MM.1S (cell line): ENCODE measurements at regions not wholly inside any gene's neighbourhood (a gene's known extent, or its start where the extent isn't known, plus 50 kb on each side); places are given as distances from the start of the nearest gene placed in this dataset.

Experiments used
- EZH2 ChIP-seq: fragments of 300-600 bp; sonication (generic); optimal IDR thresholded peaks from 2 replicates; pipeline ENCODE3; 2017; ENCODE audit warnings: low read depth, mild to moderate bottlenecking, antibody characterized with exemption, low read length, mixed read lengths
- EZH2phosphoT487 ChIP-seq: fragments of 300-600 bp; sonication (generic); IDR thresholded peaks from 2 replicates; pipeline ENCODE4 v1.6.1; 2018; ENCODE audit warnings: antibody characterized with exemption, low read length
- TF ChIP-seq, protein P1 (sequence below): fragments of 300-600 bp; sonication (generic); IDR thresholded peaks from 2 replicates; pipeline ENCODE4 v1.5.1; 2016; ENCODE audit warnings: antibody characterized with exemption, low read length, mixed read lengths

DNA sequence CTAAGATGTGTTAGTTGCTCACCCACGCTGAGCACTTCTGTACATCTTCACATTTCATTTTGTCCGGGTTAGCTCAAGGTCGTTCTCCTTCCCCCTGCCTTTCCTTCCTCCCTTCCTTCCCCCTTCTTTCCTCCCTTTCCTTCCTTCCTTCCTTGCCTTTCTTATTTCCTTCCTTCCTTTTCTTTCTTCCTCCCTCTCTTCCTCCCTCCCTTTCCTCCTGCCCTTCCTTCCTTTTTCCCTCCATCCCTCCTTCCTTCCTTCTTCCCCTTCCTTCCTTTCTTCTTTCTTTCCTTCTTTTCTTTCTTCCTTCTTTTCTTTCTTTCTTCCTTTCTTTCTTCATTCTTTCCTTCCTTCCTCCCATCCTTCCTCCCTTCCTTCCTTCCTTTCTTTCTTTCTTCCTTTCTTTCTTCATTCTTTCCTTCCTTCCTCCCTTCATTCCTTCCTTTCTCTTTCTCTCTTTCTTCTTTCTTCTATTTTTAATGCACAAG is 129.8 kb downstream of the FAM174B start:
- TF ChIP-seq, protein P1, sequence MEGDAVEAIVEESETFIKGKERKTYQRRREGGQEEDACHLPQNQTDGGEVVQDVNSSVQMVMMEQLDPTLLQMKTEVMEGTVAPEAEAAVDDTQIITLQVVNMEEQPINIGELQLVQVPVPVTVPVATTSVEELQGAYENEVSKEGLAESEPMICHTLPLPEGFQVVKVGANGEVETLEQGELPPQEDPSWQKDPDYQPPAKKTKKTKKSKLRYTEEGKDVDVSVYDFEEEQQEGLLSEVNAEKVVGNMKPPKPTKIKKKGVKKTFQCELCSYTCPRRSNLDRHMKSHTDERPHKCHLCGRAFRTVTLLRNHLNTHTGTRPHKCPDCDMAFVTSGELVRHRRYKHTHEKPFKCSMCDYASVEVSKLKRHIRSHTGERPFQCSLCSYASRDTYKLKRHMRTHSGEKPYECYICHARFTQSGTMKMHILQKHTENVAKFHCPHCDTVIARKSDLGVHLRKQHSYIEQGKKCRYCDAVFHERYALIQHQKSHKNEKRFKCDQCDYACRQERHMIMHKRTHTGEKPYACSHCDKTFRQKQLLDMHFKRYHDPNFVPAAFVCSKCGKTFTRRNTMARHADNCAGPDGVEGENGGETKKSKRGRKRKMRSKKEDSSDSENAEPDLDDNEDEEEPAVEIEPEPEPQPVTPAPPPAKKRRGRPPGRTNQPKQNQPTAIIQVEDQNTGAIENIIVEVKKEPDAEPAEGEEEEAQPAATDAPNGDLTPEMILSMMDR = no peak
- TF ChIP-seq EZH2 = no peak
- TF ChIP-seq EZH2phosphoT487 = no peak
